Loucy (cell line): ENCODE measurements at regions not wholly inside any gene's neighbourhood (a gene's known extent, or its start where the extent isn't known, plus 50 kb on each side); places are given as distances from the start of the nearest gene placed in this dataset.
"Not testable (repeated sequence)": the region's sequence is repeated elsewhere in the genome, so short reads cannot be mapped to it uniquely, and the experiment has no call there.

Experiments
- H2AFZ ChIP-seq: fragments of 200-600 bp; sonication (generic); 2 replicates; pipeline ENCODE4 v1.6.0; 2016; ENCODE audit warnings: antibody characterized with exemption, mild to moderate bottlenecking, low read length, moderate library complexity
- H3F3A ChIP-seq: fragments of 200-600 bp; 2 replicates; pipeline ENCODE4 v1.6.0; 2016; ENCODE audit warnings: antibody characterized with exemption, low read depth, mild to moderate bottlenecking
- H3K27me3 ChIP-seq: fragments of 200-600 bp; sonication (generic); 2 replicates; pipeline ENCODE4 v1.6.1; 2014; ENCODE audit warnings: low read length, mild to moderate bottlenecking; ENCODE audit not compliant: insufficient read depth, poor library complexity, severe bottlenecking
- H3K36me3 ChIP-seq: fragments of 200-600 bp; sonication (generic); 2 replicates; pipeline ENCODE4 v1.6.1; 2016; ENCODE audit warnings: low read length; ENCODE audit not compliant: insufficient read depth
- H3K4me1 ChIP-seq: fragments of 200-600 bp; sonication (generic); 2 replicates; pipeline ENCODE4 v1.5.1; 2014; ENCODE audit warnings: low read length, mild to moderate bottlenecking; ENCODE audit not compliant: insufficient read depth, poor library complexity, severe bottlenecking
- H3K4me2 ChIP-seq: fragments of 200-600 bp; sonication (generic); 2 replicates; pipeline ENCODE4 v1.6.0; 2014; ENCODE audit warnings: antibody characterized with exemption, low read length, low read depth, mild to moderate bottlenecking; ENCODE audit not compliant: poor library complexity, severe bottlenecking
- H3K4me3 ChIP-seq: fragments of 200-600 bp; sonication (generic); 2 replicates; pipeline ENCODE4 v1.5.1; 2014; ENCODE audit warnings: low read length, mild to moderate bottlenecking, mixed read lengths; ENCODE audit not compliant: poor library complexity, severe bottlenecking
- H3K79me2 ChIP-seq: fragments of 200-600 bp; sonication (generic); 2 replicates; pipeline ENCODE4 v1.6.1; 2014; ENCODE audit warnings: low read length; ENCODE audit not compliant: insufficient read depth
- H3K9ac ChIP-seq: fragments of 200-600 bp; sonication (generic); 2 replicates; pipeline ENCODE4 v1.6.0; 2014; ENCODE audit warnings: mild to moderate bottlenecking, low read depth, low read length, moderate library complexity; ENCODE audit not compliant: poor library complexity, severe bottlenecking
- H3K9me2 ChIP-seq: fragments of 200-600 bp; sonication (generic); replicated peaks from 2 replicates; pipeline ENCODE4 v1.6.1; 2016; ENCODE audit warnings: low read depth, low read length, mixed read lengths
- H3K9me3 ChIP-seq: fragments of 200-600 bp; sonication (generic); 2 replicates; pipeline ENCODE4 v1.6.1; 2014; ENCODE audit warnings: mild to moderate bottlenecking, antibody characterized with exemption, low read length, low read depth; ENCODE audit not compliant: insufficient read depth
- H4K20me1 ChIP-seq: fragments of 200-600 bp; sonication (generic); 2 replicates; pipeline ENCODE4 v1.6.0; 2014; ENCODE audit warnings: antibody characterized with exemption, low read length, mild to moderate bottlenecking; ENCODE audit not compliant: insufficient read depth, poor library complexity, severe bottlenecking
- CTCF ChIP-seq: fragments of 200-600 bp; sonication (generic); conservative IDR thresholded peaks from 2 replicates; pipeline ENCODE4 v1.5.1; 2014; ENCODE audit warnings: mild to moderate bottlenecking, antibody characterized with exemption, low read length
- EZH2phosphoT487 ChIP-seq: fragments of 200-600 bp; IDR thresholded peaks from 2 replicates; pipeline ENCODE4 v1.6.1; 2018; ENCODE audit warnings: antibody characterized with exemption, mild to moderate bottlenecking, moderate library complexity, borderline replicate concordance

GRCh38 chr1:82366689-82367088 is 566.0 kb downstream of the ADGRL2 start:
- Histone ChIP-seq H3K9ac (no peak overlapping the region), H3K36me3 (no peaks in the 10 kb centered on the region), H4K20me1 (no peaks in the 10 kb centered on the region), H3K79me2 (no peaks in the 10 kb centered on the region), H3K9me3 (no peaks in the 10 kb centered on the region), H3K4me1 (no peaks in the 10 kb centered on the region), H3K9me2 (no peaks in the 10 kb centered on the region), H3K4me2 (no peak overlapping the region), H3F3A (no peaks in the 10 kb centered on the region), H3K27me3 (no peaks in the 10 kb centered on the region), H2AFZ (no peak overlapping the region), H3K4me3 (no peak overlapping the region)
- no peak for TF ChIP-seq CTCF
- TF ChIP-seq EZH2phosphoT487 = no peak

- not testable (repeated sequence) for H3K9ac ChIP-seq, H3K4me3 ChIP-seq, H3K9me3 ChIP-seq, H3K79me2 ChIP-seq, H3K4me1 ChIP-seq, H3K4me2 ChIP-seq, H3K27me3 ChIP-seq, H3K9me2 ChIP-seq, H3F3A ChIP-seq, H3K36me3 ChIP-seq, H2AFZ ChIP-seq, H4K20me1 ChIP-seq
These were observed 558.8 kb downstream of the ADGRL2 start for GRCh38 chr1:82359541-82359940.

- H3K4me3 ChIP-seq, H3K9me3 ChIP-seq, H3K4me2 ChIP-seq, H2AFZ ChIP-seq, H3K4me1 ChIP-seq, H3K79me2 ChIP-seq, H3K27me3 ChIP-seq, H3K9ac ChIP-seq, H3F3A ChIP-seq, H3K36me3 ChIP-seq, H4K20me1 ChIP-seq, H3K9me2 ChIP-seq: not testable (repeated sequence)
These were observed 558.0 kb downstream of the ADGRL2 start for GRCh38 chr1:82358706-82359105.

GRCh38 chr1:82354546-82354945 is 553.8 kb downstream of the ADGRL2 start:
- not testable (repeated sequence) for H3K79me2 ChIP-seq, H4K20me1 ChIP-seq, H2AFZ ChIP-seq, H3K4me1 ChIP-seq, H3F3A ChIP-seq, H3K4me2 ChIP-seq, H3K27me3 ChIP-seq, H3K9ac ChIP-seq, H3K9me2 ChIP-seq, H3K9me3 ChIP-seq, H3K36me3 ChIP-seq, H3K4me3 ChIP-seq

GRCh38 chr1:82348487-82348886 is 547.8 kb downstream of the ADGRL2 start:
- Histone ChIP-seq H3K4me2 (no peak overlapping the region), H3K4me3 (no peak overlapping the region), H3K9me2 (no peaks in the 10 kb centered on the region), H3K79me2 (no peaks in the 10 kb centered on the region), H2AFZ (no peak overlapping the region), H3K9me3 (no peaks in the 10 kb centered on the region; the same call in 1 of the 2 replicates), H3K36me3 (no peaks in the 10 kb centered on the region), H3F3A (no peaks in the 10 kb centered on the region), H3K27me3 (no peaks in the 10 kb centered on the region), H3K9ac (no peak overlapping the region), H4K20me1 (no peaks in the 10 kb centered on the region), H3K4me1 (no peaks in the 10 kb centered on the region)
- no peak for TF ChIP-seq EZH2phosphoT487
- TF ChIP-seq CTCF = no peak
